HG02571 (cell line): ENCODE measurements at regions not wholly inside any gene's neighbourhood (a gene's known extent, or its start where the extent isn't known, plus 50 kb on each side); places are given as distances from the start of the nearest gene placed in this dataset.
"Not testable (repeated sequence)": the region's sequence is repeated elsewhere in the genome, so short reads cannot be mapped to it uniquely, and the experiment has no call there.

Source experiments
- ATAC-seq: cut with Tn5 transposase; IDR thresholded peaks from one replicate; pipeline ENCODE4 v1.9.1; 2021; ENCODE audit warnings: mild to moderate bottlenecking, moderate library complexity; ENCODE audit not compliant: unreplicated experiment

DNA sequence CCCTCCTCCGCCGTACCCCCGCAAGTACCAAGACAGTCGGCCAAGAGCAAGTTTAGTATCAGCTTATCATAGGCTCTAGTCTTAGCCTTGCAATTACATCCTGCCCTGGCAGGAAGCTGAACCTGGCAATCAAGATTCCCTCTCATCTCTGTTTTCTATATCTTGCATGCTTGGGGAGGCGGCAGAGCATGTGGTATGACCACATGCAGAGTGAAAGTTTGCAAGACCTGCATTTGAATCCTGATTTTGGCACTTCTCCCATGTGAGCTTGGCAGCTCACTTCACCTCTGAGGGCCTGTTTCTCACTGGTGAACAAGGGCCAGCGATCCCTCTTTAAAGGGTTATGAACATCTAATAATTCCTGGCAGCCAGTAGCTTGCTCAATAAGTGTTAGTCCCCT lies 106.1 kb upstream of the FRMD4B start:
- no peak for ATAC-seq

GRCh38 chr3:69490971-69491370 lies 105.1 kb upstream of the FRMD4B start:
- ATAC-seq = no peak

DNA sequence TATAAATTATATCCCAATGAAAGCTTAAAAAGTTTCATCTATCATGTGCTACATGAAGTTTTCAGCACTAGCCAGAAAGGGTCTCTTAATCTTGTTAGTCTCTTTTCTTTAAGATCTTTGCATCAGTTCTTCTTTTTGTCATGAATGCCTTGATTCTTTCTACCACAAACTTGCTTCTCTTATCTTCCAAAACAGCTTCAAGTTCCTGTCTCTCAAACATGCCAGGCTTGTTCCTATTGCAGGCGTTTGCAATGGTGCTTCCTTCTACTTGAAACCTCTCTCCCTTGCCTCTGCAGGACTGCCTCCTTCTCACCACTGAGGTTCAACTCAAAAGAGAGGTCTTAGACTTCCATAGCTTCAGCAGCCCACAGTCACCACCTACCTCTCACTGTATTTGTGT lies 104.3 kb upstream of the FRMD4B start:
- ATAC-seq = no peak

DNA sequence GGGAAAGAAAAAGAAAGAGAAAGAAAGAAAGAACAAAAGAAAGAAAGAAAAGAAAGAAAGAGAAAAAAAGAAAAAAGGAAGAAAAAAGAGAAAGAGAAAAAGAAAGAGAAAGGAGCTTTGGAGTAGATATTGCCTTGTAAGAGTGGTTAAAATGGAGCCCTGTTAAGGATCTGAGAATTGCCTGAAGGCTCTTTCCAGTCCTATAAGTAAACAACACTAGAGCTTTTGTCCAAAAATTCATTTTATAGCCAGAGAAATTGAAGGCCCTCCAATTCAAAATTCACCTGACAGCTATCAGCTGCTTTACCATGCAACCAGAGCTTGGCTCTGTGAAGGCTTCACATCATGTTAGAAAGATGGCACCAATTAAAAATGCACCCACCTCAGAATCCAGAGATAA lies 102.1 kb upstream of the FRMD4B start:
- no peak for ATAC-seq

- no peak for ATAC-seq
These were observed 99.6 kb upstream of the FRMD4B start for GRCh38 chr3:69485489-69485888.

- no peak for ATAC-seq
These were observed 98.9 kb upstream of the FRMD4B start for GRCh38 chr3:69484507-69485393.

GRCh38 chr3:69483449-69483848 lies 97.6 kb upstream of the FRMD4B start:
- no peak for ATAC-seq

DNA sequence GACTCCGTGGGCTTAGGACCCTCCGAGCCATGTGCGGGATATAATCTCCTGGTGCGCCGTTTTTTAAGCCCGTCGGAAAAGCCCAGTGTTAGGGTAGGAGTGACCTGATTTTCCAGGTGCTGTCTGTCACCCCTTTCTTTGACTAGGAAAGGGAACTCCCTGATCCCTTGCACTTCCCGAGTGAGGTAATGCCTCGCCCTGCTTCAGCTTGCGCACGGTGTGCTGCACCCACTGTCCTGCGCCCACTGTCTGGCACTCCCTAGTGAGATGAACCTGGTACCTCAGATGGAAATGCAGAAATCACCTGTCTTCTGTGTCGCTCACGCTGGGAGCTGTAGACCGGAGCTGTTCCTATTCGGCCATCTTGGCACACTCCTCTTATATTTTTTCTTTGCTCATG lies 95.1 kb upstream of the FRMD4B start:
- ATAC-seq = not testable (repeated sequence)

- no peak for ATAC-seq
These were observed 88.3 kb upstream of the FRMD4B start for GRCh38 chr3:69474186-69474585.

GRCh38 chr3:69472093-69472492 lies 86.2 kb upstream of the FRMD4B start:
- no peak for ATAC-seq

GRCh38 chr3:69463531-69463930 lies 77.6 kb upstream of the FRMD4B start:
- ATAC-seq = no peak

- no peak for ATAC-seq
These were observed 76.9 kb upstream of the FRMD4B start for GRCh38 chr3:69462826-69463100.

GRCh38 chr3:69462022-69462825 lies 76.3 kb upstream of the FRMD4B start:
- no peak for ATAC-seq

DNA sequence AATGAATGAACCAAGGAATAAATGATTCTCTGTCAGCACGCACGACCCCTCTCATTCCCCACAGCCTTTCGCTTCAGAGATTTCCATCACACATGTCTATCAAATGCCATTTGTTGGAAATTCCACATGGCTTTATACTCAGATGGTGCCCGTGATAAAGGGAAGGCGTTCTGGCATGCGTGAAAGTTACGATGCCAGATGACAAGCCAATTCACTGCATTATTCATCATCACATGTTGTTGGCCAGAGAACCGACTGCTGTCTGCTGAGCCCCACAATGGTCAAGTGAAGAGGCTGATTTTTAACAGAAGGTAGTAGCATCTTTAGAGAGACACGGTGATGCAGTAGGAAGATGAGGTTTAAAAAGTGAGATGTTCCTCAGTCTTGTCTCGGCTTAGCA lies 74.1 kb upstream of the FRMD4B start:
- ATAC-seq = no peak

GRCh38 chr3:69458803-69459365 lies 73.0 kb upstream of the FRMD4B start:
- ATAC-seq = no peak

- ATAC-seq = no peak
These were observed 70.7 kb upstream of the FRMD4B start for GRCh38 chr3:69456631-69457030.

- ATAC-seq = no peak
These were observed 68.4 kb upstream of the FRMD4B start for GRCh38 chr3:69454204-69454787.

GRCh38 chr3:69452295-69452694 lies 66.4 kb upstream of the FRMD4B start:
- no peak for ATAC-seq

- no peak for ATAC-seq
These were observed 65.7 kb upstream of the FRMD4B start for GRCh38 chr3:69451594-69451993.

DNA sequence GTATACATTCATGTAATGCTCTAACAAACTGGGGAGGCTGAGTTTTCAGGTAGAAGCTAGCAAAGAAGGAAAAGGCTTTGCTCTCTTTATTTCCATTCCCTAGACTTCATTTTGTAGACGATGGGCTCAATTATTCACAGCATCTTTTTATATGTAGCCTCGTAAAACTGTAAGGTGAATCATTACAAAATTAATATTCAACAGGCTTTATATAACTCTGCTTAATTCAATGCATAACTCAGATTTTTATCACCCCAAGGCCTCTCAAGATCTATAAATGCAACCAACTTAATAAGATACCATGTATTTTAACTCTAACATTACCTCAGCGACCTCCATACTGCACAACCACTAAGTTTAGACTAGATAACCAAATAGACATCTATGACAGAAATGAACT lies 63.0 kb upstream of the FRMD4B start:
- no peak for ATAC-seq

DNA sequence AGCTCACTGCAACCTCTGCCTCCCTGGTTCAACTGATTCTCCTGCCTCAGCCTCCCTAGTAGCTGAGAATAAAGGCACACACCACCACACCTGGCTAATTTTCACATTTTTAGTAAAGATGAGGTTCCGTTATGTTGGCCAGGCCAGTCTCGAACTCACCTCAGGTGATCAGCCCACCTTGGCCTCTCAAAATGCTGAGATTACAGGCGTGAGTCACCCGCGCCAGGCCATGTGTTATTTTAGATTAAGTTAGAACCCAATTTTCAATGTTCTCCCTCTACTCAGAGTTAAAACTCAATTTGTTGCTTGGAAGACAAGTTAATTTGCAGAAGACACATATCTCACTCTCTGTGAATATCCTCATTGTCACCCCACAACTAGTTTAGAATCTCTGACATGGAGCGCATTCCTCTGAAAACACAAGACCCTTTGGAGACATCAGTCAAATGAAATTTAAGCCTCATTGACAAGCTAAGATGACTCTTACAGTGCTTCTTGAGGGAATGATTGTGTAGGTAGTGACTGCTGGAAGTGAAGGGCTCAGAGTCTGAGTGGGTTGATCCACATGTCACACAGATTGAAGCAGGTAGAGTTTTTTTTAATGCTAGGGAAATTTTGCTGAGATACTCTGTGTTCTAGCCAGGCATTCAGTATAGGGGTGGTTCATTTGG lies 60.6 kb upstream of the FRMD4B start:
- ATAC-seq = no peak
